ENCODE measurements at regions not wholly inside any gene's neighbourhood (a gene's known extent, or its start where the extent isn't known, plus 50 kb on each side); places are given as distances from the start of the nearest gene placed in this dataset.
A peak's percentile ranks its signal among the peaks of the same experiment; 100 is the strongest.

GRCh38 chr18:51890762-51891161, 449.2 kb upstream of the DCC start:
- peak in 1 of 2 donors; percentile 37 for DNase-seq (ENCODE audit: low read depth in 2 of 2)
- H3K27ac ChIP-seq (ENCODE audit: insufficient read depth, low read length): no peak overlapping the region

GRCh38 chr18:51891876-51892275, 448.1 kb upstream of the DCC start:
- no peak for TF ChIP-seq CTCF (conservative IDR thresholded peaks at IDR 0.05 in 1 of 2, IDR thresholded peaks at IDR 0.05 in 1 of 2; ENCODE audit: low read depth in 1 of 2, low read length in 2 of 2)
- no peak for TF ChIP-seq EZH2 (IDR thresholded peaks at IDR 0.05; ENCODE audit: low read length, missing control alignments)
- Histone ChIP-seq H3K27me3 (ENCODE audit: control insufficient read depth, insufficient read depth, low read length) (no peaks in the 10 kb centered on the region), H2AFZ (ENCODE audit: low read length) (no peak overlapping the region), H3K36me3 (ENCODE audit: control insufficient read depth, insufficient read depth, low read length) (no peaks in the 10 kb centered on the region), H3K79me2 (ENCODE audit: control insufficient read depth, insufficient read depth, low read length) (no peaks in the 10 kb centered on the region), H3K4me3 (replicated peaks in 1 of 4; ENCODE audit: control extremely low read depth in 1 of 4, insufficient read depth in 1 of 4, low read depth in 3 of 4, low read length in 4 of 4) (no peak overlapping the region), H3K9me3 (ENCODE audit: control insufficient read depth, insufficient read depth, low read depth, low read length) (no peaks in the 10 kb centered on the region), H3K9ac (ENCODE audit: insufficient read depth, low read length) (no peak overlapping the region), H3K4me2 (ENCODE audit: extremely low read depth, insufficient read depth, low read length) (no peak overlapping the region), H3K27ac (ENCODE audit: insufficient read depth, low read length) (no peak overlapping the region), H3K4me1 (ENCODE audit: control insufficient read depth, extremely low read depth, insufficient read depth, low read length) (no peaks in the 10 kb centered on the region), H4K20me1 (ENCODE audit: control insufficient read depth, extremely low read depth, insufficient read depth, low read length) (no peaks in the 10 kb centered on the region)
- no peak for DNase-seq (ENCODE audit: low read depth in 2 of 2)

More at GRCh38 chr18:51890762-51891161, 449.2 kb upstream of the DCC start:
- Histone ChIP-seq H4K20me1 (ENCODE audit: control insufficient read depth, extremely low read depth, insufficient read depth, low read length) (no peaks in the 10 kb centered on the region), H3K9ac (ENCODE audit: insufficient read depth, low read length) (no peak overlapping the region), H3K79me2 (ENCODE audit: control insufficient read depth, insufficient read depth, low read length) (no peaks in the 10 kb centered on the region), H3K4me2 (ENCODE audit: extremely low read depth, insufficient read depth, low read length) (no peak overlapping the region), H3K36me3 (ENCODE audit: control insufficient read depth, insufficient read depth, low read length) (no peaks in the 10 kb centered on the region), H3K27me3 (ENCODE audit: control insufficient read depth, insufficient read depth, low read length) (no peaks in the 10 kb centered on the region), H2AFZ (ENCODE audit: low read length) (no peak overlapping the region), H3K4me1 (ENCODE audit: control insufficient read depth, extremely low read depth, insufficient read depth, low read length) (no peaks in the 10 kb centered on the region), H3K4me3 (replicated peaks in 1 of 4; ENCODE audit: control extremely low read depth in 1 of 4, insufficient read depth in 1 of 4, low read depth in 3 of 4, low read length in 4 of 4) (no peak overlapping the region), H3K9me3 (ENCODE audit: control insufficient read depth, insufficient read depth, low read depth, low read length) (no peaks in the 10 kb centered on the region)
- no peak for TF ChIP-seq CTCF (conservative IDR thresholded peaks at IDR 0.05 in 1 of 2, IDR thresholded peaks at IDR 0.05 in 1 of 2; ENCODE audit: low read depth in 1 of 2, low read length in 2 of 2)
- TF ChIP-seq EZH2 (IDR thresholded peaks at IDR 0.05; ENCODE audit: low read length, missing control alignments): no peak

DNA sequence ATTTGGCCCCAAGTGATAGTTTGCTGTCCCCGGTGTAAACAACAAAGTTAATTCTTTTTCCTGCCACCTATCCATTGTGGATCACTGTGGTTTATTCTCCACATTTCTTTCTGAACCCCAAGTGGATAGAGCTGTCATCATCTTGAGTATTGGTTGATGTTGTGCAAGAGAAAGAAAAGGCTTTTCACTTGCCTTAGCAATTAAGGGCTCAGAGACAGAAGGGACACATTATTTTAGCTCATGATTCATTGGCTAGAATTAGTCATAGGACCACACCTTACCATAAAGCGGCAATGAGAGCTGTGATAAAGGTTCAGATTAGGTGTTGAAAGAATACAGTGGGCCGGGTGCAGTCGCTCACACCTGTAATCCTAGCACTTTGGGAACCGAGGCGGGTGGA, 442.1 kb upstream of the DCC start:
- DNase-seq (ENCODE audit: low read depth in 2 of 2): no peak
- no peak overlapping the region for H3K4me3 ChIP-seq (replicated peaks in 1 of 4; ENCODE audit: control extremely low read depth in 1 of 4, insufficient read depth in 1 of 4, low read depth in 3 of 4, low read length in 4 of 4)
- TF ChIP-seq EZH2 (IDR thresholded peaks at IDR 0.05; ENCODE audit: low read length, missing control alignments): no peak
- H3K4me2 ChIP-seq (ENCODE audit: extremely low read depth, insufficient read depth, low read length): no peak overlapping the region
- H3K9me3 ChIP-seq (ENCODE audit: control insufficient read depth, insufficient read depth, low read depth, low read length): no peaks in the 10 kb centered on the region
- no peaks in the 10 kb centered on the region for H3K27me3 ChIP-seq (ENCODE audit: control insufficient read depth, insufficient read depth, low read length)
- H4K20me1 ChIP-seq (ENCODE audit: control insufficient read depth, extremely low read depth, insufficient read depth, low read length): no peaks in the 10 kb centered on the region
- no peaks in the 10 kb centered on the region for H3K79me2 ChIP-seq (ENCODE audit: control insufficient read depth, insufficient read depth, low read length)
- no peak overlapping the region for H3K27ac ChIP-seq (ENCODE audit: insufficient read depth, low read length)
- H2AFZ ChIP-seq (ENCODE audit: low read length): no peak overlapping the region
- H3K36me3 ChIP-seq (ENCODE audit: control insufficient read depth, insufficient read depth, low read length): no peaks in the 10 kb centered on the region
- H3K4me1 ChIP-seq (ENCODE audit: control insufficient read depth, extremely low read depth, insufficient read depth, low read length): no peaks in the 10 kb centered on the region
- no peak overlapping the region for H3K9ac ChIP-seq (ENCODE audit: insufficient read depth, low read length)

Measured in fibroblast of lung (primary cell).